ENCODE measurements at regions not wholly inside any gene's neighbourhood (a gene's known extent, or its start where the extent isn't known, plus 50 kb on each side); places are given as distances from the start of the nearest gene placed in this dataset.
"Not testable (repeated sequence)": the region's sequence is repeated elsewhere in the genome, so short reads cannot be mapped to it uniquely, and the experiment has no call there.

DNA sequence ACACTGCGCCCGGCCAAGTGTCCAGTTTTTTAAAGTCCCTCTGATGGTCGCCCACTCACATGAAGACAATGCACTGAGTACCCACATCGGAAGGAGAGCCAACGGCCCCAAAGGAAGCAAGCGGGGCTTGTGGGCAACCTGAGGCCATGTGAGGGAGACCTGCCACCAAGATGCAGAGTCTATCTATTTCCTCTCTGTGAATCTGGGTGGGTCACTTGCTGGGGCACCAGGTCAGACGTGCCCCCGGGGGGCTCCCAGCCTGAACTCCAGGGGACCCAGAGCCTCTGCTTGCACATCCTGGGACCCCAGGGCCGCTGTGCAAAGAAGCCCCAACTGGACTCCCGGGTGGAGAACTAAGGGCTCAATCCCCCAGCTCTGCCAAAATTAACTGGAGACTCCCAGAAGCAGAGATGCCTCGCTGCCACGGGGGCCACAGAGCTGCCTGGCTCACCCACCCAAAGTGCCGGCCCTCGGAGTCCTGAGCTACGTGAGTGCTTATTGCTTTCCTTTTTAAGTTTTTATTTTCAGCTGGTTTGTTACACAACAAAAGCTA lies 106.4 kb downstream of the BRD1 start:
- DNase-seq (ENCODE audit: low spot score), result no peak

DNA sequence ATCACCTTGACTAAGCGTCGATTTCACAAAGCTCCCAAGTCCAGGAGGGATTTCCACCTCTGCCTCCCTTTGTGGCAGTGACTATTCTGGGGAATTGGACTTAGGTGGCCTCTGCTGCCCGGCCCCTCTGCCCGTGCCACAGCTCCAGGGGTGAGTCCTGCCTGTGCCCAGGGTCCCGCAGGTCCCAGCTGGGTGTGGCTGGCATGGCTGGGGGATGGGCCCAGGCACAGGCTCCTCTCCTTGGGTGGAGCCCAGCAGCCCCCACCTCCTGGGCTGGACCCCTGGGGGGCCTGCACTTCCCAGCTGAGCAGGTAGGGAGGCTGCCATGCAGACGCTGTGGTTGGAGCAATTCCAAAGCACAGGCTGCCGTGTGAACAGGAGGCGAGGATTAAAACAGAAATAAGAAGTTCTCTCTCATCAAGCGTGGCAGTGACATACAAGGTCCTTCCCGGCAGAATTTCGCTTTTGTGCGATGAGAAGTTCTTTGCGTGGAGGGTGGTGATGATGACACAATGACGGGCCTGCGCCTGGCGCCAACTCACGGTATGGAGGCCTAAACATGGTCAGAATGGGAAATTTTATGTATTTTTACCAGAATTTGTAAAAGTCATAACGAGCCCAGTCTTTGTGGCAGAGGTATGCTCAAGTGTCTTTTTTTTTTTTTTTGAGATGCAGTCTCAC lies 107.3 kb downstream of the BRD1 start:
- no peak for DNase-seq (ENCODE audit: low spot score)

DNA sequence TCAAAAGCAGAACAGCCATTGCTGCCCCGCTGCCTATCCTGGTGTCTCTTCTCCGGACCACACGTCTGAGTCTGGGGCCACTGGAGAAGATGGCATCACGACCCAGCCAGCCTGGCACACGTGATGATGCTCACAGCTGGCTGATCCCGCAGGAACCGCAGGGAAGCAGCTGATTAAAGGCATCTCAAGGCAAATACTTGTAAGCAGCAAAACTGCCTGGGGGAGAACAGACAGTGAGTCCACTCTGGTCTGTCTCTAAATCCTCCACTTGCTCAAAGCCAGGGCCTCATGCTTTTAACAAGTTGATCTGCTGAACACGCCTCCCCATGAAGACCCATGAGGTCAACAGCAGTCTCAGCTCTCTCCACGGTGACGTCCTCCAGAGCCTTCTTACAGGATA lies 108.6 kb downstream of the BRD1 start:
- DNase-seq (ENCODE audit: low spot score), result no peak

DNA sequence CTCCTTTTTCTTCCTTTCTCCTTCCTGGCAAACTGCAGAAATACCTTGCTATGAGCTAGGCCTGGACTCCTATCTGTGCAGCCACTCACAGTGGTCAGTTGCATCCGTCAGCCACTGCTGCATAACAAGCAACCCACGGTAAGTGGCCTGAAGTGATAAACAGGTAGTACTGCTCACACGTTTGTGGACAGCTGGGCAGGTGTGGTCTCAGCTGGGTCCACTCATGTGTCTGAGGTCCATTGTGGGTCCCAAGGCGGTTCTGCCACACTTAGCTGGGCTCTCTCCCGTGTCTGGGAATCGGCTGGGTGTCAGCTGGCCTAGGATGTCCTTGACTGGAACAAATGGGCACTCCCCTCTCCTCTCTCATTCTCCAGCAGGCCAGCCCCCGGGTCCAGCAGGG lies 109.3 kb downstream of the BRD1 start:
- DNase-seq (ENCODE audit: low spot score), result no peak

DNA sequence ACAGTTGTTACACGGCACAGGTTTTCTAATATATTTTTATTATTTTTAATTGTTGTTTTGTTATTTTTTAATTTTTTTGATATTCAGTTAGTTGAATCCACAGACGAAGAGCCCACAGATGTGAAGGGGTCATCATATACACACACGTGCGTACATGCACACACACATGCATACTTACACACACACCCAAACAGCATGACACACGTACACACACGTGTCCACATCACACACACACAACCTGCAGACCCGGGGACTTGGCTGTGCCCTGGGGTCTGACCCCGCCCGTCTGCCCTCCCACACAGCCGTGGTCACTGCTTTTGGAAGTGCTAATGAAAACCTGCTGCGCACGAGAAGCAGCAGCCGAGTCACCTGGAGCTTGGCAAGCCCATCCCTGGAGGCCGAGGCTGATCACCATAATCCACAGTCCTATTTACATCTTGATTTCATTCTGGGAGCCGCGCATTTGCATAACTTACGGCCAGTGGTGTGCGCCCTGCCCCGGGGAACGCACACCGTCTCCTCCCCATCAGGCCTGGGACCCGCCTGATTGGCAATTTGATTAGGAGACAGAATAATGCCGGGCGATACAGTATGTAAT lies 110.3 kb downstream of the BRD1 start:
- no peak for DNase-seq (ENCODE audit: low spot score)

DNA sequence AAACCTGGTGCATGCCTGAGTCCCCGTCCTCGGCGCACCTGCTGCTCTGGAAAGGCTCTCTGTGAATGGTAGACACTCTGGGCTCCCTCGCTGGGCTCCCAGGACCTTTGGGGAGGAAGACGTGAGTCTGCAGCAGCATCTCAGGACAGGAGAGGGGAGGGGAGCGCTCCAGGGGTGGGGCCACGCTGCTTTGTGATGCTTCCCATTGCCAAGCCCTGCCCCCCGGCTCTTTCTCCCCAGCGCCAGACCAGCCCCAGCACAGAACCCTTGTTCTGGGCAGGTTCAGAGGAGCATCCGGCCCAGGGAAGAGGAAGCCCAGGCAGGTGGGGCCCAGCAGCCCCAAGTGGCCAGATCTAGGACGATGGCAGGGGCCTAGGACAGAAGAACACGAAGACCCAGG lies 111.2 kb downstream of the BRD1 start:
- no peak for DNase-seq (ENCODE audit: low spot score)

DNA sequence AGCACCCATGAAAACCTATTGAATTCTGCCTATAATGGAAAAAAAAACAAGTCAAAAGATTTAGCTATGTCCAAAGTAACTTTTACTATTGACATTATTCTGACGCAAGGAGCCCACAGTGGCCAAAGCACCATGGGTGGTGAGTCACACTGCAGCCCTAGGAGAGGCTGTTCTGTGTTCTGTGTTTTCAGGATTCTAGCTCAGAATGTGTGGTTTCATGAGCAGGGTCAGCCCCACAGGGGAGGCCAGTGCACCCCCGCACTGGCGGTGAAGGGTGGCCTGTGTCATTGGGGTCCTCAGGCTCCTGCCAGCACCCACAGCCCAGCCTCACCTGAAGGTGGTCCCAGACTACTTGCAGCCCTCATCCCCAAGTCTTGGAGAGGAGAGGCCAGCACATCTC lies 112.2 kb downstream of the BRD1 start:
- DNase-seq (ENCODE audit: low spot score), result no peak

DNA sequence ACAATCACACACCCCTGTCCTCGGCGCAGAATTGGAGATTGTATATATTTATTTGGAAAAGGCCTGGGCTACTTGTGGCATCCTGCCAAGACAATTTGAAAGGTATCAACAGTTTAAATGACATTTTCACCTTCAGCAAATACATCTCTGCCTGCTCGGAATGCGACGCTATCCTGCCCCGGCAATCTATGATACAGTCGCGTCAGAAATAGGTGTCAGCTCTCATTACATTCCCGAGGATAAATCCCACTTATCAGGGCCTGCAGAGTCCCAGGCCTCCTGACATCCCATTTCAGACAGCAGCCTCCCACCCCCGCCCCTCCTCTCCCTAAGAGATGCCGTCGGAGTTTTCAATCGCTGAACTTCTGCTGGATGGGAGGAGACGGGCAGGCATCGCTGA lies 114.7 kb downstream of the BRD1 start:
- no peak for DNase-seq (ENCODE audit: low spot score)

DNA sequence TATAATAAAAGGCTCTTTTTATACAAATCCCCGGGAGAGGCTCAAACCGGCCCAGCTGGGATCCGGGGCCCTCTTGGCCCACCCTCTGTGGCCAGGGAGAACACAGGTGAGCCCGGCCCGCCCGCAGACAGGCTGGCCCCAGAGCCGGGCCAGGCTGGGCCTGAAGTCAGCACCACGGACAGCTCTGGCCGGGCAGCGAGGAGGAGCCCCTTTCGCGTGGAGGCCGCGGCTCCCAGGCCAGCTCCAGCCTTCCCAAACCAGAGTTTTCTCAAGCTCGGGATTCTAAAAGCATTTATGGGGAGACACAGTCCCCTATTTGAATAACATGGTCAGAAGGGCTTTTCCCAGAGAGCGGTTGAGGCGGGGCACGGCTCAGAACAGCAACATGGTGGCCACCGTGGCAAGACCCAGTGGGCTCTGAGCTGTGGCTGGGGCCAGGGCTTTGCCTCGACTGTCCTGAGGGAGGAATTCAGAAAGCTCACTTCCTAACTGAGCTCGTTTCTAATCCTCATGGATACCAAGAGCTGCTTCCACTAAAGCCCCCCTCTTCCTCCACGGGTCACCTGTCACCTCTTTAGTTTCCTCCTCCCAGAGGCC lies 115.4 kb downstream of the BRD1 start:
- no peak for DNase-seq (ENCODE audit: low spot score)

DNA sequence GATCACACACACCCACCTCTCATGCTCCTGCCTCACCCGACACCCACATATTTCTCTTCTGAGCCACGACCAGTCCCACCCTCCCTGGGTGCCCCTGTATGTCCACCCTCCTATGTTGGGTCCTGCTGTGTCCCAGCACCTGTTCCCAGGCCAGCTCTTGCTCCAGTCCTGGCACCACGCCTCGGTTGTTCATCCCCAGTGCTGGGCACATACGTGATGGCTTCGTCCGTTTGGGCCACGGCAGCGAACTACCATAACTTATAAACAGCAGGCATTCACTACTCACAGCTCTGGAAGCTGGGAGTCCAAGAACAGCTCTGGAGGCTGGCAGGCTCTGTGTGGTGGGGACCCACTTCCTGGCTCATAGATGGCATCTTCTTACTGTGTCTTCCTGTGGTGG lies 116.9 kb downstream of the BRD1 start:
- DNase-seq (ENCODE audit: low spot score), result no peak

DNA sequence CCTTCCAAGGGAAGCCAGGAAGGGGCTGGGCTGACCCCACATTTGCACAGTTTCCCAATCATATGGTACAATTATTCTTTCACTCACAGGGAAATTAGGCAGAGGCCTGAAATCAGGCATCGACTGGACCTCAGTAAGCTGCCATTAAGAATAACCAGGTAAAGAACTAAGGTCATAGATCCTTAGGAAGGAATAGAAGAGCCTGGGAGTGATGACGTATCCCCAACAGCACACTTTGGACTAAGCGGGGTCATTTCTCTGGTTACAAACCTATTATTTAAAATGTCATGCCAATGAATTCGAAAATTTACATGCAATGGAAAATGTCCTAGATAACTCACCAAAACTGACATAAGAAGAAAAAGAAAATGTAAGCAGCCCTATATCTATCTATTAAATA lies 118.2 kb downstream of the BRD1 start:
- DNase-seq (ENCODE audit: low spot score), result no peak

DNA sequence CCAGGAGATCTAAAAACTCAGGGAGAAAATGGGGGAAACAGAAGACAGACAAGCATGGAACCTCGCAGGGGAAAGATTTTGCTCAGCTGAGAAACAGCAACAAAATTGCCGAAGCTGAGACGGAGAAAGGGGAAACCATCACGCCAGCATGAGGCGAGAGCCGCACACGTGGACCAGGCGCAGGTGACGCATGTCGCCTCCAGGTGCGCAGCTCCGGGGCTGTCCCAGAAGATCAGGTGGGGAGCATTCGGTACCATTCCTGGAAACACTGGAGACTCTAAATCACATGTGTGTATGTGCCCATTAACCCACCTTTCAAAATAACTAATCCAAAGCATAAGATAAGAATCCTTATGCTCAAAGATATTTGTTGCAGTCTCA lies 121.7 kb downstream of the BRD1 start:
- no peak for DNase-seq (ENCODE audit: low spot score)

DNA sequence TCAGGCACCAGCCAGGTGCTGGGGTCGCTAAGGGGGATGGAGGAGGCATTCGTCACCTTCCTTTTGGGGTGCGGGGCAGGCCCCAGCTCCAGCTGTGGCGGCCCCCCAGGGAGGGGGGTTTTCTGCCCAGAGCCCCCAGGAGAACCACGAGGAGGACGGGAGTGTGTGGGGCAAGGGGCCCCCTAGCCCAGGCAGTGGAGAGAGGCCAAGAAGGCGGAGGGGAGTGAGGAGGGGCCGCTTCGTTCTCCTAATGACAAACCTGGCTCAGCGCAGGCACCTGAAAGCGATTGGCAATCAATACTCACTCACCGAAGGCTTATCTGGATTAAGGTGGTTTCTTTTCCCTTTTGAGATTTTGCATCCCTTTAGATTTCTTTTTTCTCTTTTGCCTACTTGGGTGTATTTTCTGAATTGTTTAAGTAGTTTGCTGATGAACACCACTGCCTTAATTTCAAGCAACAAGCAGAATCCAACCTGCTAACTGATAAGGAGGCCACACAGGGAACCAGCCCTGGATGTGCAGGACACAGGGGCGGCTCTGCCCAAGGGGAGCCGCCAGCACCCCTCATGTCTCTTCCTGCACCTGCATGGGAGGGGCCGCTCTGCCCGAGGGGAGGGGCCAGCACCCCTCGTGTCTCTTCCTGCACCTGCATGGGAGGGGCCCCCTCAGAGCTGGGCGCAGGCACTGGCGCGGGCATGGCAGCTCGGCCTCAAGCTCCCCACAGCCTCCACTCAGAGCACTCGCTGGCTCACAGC lies 122.3 kb downstream of the BRD1 start:
- DNase-seq (ENCODE audit: low spot score), result no peak

DNA sequence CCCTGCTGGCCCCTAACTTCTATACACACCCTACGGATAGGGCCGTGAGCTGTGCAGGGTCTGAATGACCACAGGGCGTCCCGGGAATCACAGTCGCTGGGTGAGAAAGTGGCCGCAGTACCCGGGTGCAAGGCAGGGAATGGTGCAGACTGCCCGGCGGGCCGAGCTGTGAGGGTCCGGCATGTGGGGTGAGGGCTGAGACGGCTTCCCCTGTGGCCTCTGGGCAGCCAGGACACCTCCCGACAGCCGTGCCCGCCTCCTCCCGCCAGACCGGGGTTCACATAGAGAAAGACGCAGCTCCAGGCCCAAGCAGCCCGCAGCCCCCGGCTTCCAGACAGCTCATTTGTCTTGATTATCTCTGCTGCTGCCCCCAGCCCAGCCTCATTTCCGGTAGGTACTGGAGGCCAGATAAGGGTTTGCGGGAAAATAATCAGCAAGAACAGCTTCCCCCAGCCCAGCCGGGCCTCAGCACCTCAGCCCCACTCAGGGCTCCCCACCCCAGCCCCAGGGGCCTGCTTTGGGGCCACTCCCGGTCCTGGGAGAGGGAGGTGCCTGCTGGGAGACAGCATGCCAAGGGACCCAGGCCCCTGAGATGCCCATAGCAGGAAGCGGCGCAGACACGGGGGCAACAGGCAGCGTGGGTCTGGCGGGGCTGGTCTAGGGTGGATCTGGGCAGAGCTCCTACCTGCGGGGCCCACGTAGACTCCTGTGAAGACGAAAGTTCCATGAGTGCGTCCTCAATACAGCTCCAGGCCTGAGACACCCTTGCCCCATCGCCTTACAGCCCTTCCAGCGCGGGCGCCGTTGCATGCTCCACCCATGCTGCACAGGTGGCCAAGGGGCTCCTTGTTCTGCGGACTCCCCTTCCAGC lies 123.1 kb downstream of the BRD1 start:
- no peak for DNase-seq (ENCODE audit: low spot score)

DNA sequence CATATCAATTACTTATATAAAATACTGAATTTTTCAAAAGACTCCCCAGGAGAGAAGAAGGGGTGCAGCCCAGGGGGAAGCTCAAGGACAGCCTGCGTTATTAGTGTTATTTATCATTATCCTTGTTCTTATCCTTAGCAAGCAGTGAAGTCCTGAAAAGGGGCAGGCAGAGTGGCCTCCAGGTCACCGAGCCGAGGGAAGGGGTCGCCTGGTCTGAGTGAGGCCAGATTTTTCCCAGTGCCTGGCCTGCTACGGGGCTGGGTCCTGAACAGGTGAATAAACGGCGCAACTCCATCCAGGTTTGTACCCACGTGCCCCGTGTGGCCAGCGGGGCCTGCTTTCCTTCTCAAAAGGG lies 123.7 kb downstream of the BRD1 start:
- no peak for DNase-seq (ENCODE audit: low spot score)

DNA sequence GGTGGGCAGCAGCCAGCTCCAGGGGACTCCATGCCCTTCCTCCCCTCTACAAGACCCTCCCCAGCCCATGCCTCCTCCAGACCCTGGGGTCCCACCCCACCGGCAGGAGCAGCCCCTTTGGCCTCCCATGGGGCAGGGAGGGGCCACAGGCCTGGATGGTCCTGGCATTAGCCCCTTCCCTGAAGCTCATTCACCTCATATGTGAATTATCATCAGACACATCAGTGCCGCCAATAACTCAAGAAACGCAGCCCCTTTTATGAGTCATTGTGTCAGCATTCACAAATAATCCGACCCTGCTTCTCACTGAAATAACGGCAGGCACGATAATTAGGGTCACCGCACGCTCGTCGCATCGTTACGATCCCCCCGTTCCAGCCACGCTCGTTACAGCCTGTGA lies 124.2 kb downstream of the BRD1 start:
- no peak for DNase-seq (ENCODE audit: low spot score)

DNA sequence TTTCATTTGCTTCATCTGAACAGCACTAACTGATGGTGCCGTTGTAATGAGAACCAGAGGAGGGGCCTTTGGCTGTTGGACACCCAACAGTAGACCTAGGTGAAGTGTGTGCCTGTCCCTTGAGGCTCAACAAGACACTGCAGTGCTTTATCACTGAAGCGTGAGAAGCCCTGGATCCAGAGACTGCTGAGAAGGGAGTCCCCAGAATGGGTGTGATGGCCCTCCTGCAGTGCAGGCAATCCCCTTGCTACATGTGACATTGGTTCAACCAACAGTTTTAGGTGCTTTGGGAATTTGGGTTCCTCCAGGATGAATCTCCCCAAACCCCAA lies 125.6 kb downstream of the BRD1 start:
- DNase-seq (ENCODE audit: low spot score), result no peak

DNA sequence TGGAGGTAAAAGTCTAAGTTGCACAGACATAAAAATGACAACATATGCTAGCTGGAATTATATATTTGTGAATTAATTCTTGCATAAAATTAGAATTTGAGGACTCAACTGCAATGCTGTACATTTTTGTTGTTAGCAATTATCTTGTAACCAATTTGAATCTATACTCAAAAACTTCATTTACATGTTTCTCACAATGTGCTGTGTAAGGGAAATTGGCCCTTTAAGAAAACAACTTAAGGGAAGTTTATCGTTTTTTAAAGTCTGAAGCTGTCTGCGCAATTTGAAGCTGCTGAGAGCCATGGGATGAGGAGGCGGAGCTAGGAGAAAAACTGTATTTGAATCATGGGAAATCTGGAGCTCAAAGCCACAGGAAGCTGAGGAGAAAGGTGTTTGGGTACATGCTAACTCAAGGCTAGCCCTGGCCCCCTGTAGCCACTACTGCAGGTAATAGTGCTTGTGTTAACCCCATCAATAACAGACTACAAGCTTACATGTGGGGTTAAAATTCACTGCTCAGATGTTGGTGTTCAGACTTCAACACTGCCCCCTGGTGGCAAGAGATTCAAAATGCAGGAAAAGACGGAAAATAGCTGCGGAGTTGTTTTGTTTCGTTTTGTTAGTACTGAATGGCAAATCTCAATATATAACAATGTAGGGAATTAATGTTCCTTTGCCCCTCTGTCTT lies 126.1 kb downstream of the BRD1 start:
- no peak for DNase-seq (ENCODE audit: low spot score)

DNA sequence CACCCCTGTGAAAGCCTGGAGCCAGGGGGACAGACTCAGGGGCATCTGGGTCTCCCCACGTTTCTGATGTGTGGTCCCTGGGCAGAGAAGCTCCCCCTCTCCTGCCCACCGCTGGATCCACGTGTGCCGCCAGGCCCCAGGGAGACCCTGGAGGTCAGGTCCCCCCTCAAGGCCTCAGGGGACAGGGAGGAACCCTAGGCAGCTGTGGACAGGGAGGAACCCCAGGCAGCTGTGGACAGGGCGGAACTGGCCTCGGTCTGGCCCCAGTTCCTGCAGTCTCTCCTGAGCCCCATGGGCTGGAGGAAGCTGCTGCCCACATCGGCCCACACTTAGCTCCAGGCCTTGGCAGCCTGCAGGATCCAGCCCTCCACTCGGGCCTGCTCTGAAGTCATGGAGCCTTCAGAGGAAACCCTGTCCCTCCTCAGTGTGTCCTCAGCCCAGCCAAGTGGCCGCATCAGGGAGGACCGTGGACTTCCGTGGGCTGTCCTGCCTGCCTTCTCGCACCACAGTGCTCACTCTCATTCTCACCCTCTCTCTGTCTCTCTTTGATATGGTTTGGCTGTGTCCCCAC lies 127.7 kb downstream of the BRD1 start:
- no peak for DNase-seq (ENCODE audit: low spot score)

DNA sequence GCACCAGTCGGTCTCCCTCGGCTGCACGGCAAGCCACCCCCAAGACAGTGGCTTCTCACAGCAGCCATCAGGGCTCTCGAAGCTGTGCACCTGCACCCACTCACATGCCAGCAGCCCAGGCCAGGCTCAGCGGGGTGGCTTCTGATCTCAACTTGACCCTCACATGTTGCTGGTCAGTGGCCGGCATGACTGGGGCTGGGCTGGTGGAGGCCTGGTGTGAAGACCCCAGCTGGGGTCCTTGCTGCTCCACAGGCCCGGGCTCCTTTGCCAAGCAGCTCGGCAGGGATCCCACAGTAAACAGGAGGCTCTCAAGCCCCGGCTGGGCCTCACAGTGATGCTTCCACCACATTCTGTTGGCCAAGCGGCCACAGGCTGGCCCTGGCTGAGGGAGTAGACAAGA lies 128.2 kb downstream of the BRD1 start:
- no peak for DNase-seq (ENCODE audit: low spot score)

DNA sequence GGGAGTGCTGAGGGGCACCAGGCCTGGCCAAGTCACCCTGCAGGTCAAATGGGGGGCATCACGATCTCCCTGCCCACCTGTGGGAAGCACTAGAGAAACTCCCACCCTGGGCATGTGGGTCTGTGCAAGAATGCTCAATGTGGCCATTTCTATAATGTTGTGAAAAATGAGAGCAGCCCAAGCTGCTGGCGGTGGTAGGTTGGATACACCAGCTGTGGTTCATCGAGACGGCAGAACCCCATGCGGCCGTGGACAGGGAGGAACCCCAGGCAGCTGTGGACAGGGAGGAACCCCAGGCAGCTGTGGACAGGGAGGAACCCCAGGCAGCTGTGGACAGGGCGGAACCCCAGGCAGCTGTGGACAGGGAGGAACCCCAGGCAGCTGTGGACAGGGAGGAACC lies 129.1 kb downstream of the BRD1 start:
- DNase-seq (ENCODE audit: low spot score), result not testable (repeated sequence)

Data from H4 (cell line).